Fibroblast of skin of left biceps (primary cell): ENCODE measurements at regions not wholly inside any gene's neighbourhood (a gene's known extent, or its start where the extent isn't known, plus 50 kb on each side); places are given as distances from the start of the nearest gene placed in this dataset.

Experiments
- DNase-seq, 2 experiments: peaks; one replicate each; pipeline ENCODE4 v3.0.0-alpha.2; 2013; ENCODE audit warnings: low read depth in 2 of 2

- no peak for DNase-seq
Measured at GRCh38 chr10:131668903-131669302, 231.9 kb upstream of the PPP2R2D start.

- DNase-seq: no peak
Measured at GRCh38 chr10:131669838-131670237, 231.0 kb upstream of the PPP2R2D start.

- no peak for DNase-seq
Measured at GRCh38 chr10:131670341-131670740, 230.5 kb upstream of the PPP2R2D start.

GRCh38 chr10:131673396-131673795 is 227.4 kb upstream of the PPP2R2D start:
- no peak for DNase-seq

DNA sequence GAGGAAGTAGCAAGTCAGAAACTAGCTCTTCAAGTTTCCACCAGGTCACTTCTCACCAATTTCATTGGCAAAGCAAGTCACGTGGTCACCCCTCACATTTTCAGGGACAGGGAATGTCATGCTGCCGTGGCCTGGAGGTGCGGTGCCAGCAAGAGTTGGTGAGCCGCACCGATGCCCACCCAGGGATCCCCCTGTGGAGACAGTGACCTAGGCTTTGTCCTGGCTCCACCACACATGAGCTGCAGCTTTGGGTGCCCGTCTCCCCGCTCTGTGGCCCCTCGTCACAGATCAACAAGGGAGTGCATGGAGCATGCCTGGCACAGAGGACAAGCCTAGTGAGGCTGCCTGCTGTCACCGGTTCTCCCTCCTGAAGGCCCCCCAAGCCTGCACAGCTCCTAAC is 226.7 kb upstream of the PPP2R2D start:
- DNase-seq: no peak

GRCh38 chr10:131675104-131675503 is 225.7 kb upstream of the PPP2R2D start:
- no peak for DNase-seq

GRCh38 chr10:131676046-131676799 is 224.6 kb upstream of the PPP2R2D start:
- DNase-seq: no peak

- no peak for DNase-seq
Measured at GRCh38 chr10:131676800-131677421, 223.9 kb upstream of the PPP2R2D start.

GRCh38 chr10:131677671-131678070 is 223.1 kb upstream of the PPP2R2D start:
- no peak for DNase-seq

GRCh38 chr10:131678171-131678570 is 222.6 kb upstream of the PPP2R2D start:
- no peak for DNase-seq

DNA sequence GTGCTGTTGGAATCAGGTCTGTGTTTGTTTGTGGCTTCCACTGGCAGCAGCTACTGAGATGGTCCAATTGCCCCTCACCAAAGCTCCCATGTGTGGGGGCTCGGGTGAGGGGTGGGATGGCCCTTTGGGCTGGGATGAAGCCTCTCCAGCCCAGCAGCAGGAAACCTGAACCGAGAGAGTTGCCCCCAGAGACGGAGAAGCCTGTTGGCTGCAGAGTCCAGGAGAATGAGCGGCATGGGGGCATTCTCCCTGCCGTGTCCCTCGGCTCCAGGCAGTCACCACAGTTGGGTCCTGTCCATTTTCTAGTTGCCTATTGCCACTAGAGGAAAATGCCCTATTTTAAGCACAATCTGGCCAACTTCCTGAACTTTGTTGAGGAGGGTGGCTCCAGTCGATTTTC is 222.2 kb upstream of the PPP2R2D start:
- no peak for DNase-seq

GRCh38 chr10:131679926-131680325 is 220.9 kb upstream of the PPP2R2D start:
- DNase-seq: no peak

- no peak for DNase-seq
Measured at GRCh38 chr10:131681122-131681521, 219.7 kb upstream of the PPP2R2D start.

DNA sequence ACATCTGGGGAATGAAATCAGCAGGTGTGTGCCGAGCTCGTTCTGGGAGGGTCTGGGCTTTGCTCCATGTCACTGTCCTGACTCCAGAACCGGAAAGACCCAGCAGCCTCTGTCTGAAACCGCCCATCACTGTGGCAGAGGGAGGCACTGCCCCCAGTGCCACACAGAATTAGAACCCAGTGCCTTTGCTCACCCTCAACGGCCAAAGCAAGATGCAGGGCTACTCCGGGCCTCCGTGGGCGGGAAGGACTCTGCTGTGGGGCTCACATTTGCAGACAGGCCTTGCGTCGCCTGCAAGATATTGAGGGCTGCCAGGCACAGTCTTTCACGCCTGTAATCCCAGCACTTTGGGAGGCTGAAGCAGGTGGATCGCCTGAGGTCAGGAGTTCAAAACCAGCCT is 219.2 kb upstream of the PPP2R2D start:
- DNase-seq: no peak

GRCh38 chr10:131682271-131682962 is 218.4 kb upstream of the PPP2R2D start:
- DNase-seq: no peak

- no peak for DNase-seq
Measured at GRCh38 chr10:131683281-131683861, 217.4 kb upstream of the PPP2R2D start.

DNA sequence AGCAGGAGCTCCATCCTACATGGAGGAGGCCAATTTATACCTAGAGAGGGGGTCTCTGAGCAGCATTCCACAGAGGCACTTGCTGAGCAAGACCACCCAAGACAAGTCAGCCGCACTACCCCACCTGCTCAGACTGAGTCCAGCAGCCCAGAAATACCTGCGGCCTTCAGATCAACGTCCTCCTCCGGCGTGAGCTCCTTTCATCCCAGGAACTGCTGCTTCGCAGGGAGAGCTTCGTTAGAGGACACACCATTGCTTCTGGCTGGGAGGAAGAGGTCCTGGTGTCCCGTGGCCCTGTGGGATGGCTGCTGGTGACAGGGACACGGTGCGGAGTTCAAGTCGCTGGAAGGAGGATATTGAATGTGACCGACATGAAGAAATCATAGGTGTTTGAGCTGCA is 216.9 kb upstream of the PPP2R2D start:
- no peak for DNase-seq

DNA sequence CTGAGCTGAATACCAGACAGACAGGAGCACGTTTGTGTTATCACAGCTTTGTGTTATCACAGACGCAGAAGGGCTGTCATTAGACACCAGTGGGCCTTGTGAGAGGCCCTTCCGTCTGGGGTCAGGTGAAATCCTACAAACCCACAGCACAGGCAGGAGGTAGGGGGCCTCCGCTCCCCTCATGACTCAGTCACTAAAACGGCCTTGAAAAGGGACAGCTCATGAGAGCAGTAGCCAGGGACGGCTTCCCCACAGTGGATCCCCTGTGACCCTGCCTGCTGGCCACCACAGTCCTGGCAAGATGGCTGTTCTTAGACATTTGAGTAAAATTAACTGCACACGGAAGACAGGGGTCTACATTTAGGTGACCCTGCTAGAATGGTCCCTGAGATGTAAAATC is 215.8 kb upstream of the PPP2R2D start:
- DNase-seq: no peak

GRCh38 chr10:131685576-131685975 is 215.2 kb upstream of the PPP2R2D start:
- no peak for DNase-seq

DNA sequence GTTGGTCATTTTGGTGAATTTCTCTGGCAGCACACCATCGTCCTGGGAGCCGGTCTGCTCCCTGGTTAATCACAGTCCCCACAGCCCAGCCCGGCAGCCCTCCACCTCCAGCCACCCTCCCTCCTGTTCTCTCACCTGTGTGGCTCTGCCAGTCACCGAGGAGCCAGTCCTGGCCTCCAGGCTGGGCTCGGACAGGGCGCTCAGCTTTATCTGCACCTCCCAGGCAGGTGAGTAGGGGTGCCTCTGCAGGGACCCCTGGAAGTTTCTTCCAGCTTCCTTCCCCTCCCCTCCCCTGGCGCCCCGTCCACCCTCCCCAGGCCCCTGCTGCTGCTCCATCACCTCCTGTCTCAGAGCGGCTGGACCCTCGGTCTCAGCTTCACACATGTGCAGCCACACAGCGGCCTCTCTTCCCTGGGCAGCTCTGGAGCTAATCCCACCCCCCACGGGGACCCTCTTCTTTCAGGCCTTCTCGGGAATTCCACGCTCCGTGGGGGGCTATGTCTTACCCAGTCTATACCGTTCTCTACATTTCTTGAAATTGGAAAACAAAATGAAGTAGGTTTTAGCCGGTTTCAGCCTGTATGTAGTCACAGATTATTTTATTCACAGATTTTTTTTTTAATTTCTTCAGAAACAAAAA is 213.9 kb upstream of the PPP2R2D start:
- DNase-seq: no peak

GRCh38 chr10:131688304-131688703 is 212.5 kb upstream of the PPP2R2D start:
- DNase-seq: no peak

DNA sequence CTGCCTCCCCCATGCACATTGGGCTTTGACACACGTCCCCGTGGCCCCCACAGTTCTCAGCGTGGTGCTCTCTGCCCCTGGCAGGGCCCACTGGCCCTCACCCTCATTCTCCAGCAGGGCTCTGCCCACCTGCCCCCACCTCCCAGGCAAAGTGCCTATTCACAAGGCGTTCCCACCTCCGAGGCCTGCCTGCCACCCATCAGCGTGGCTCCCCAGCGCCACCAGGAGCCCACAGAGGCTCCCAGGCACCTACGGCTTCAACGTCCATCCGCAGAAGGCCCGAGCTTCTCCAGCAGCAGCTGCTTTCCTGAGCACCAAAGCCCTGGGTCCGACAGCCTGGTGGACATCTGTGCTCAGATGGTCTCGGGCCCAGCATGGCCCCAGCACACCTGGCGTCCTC is 211.8 kb upstream of the PPP2R2D start:
- DNase-seq: no peak
